HEK293 (cell line): ENCODE measurements at regions not wholly inside any gene's neighbourhood (a gene's known extent, or its start where the extent isn't known, plus 50 kb on each side); places are given as distances from the start of the nearest gene placed in this dataset.

Source experiments
- CTCF ChIA-PET: fragments of 350-600 bp; formaldehyde crosslinking; extraction: SDS; loops from one replicate; lab custom pipeline; 2021; ENCODE audit warnings: antibody characterized with exemption; lab: Yijun Ruan, JAX
- POLR2A ChIA-PET: fragments of 300-600 bp; formaldehyde crosslinking; extraction: SDS; loops from one replicate; lab custom pipeline; 2020; ENCODE audit warnings: antibody characterized with exemption, inconsistent platforms; lab: Yijun Ruan, JAX
- H3K27ac ChIP-seq: fragments of 200-500 bp; sonication (Bioruptor generic); 2 replicates; pipeline ENCODE4 v1.5.1; 2014; ENCODE audit warnings: low read depth, low read length, control low read depth, inconsistent platforms; ENCODE audit errors: extremely low read depth
- H3K36me3 ChIP-seq, 2 experiments: fragments of 200-500 bp in 1 of 2; sonication (Bioruptor generic) in 1 of 2; 1 replicate in 1 of 2; 2 replicates in 1 of 2; pipeline ENCODE4 v1.5.1; 2014 to 2017; ENCODE audit warnings: inconsistent platforms in 2 of 2, low read length in 2 of 2; ENCODE audit not compliant: control insufficient read depth in 2 of 2, insufficient read depth in 1 of 2
- H3K4me1 ChIP-seq: fragments of 200-500 bp; sonication (Bioruptor generic); 2 replicates; pipeline ENCODE4 v1.5.1; 2014; ENCODE audit warnings: mild to moderate bottlenecking, low read length, inconsistent platforms; ENCODE audit not compliant: control insufficient read depth, insufficient read depth
- H3K4me3 ChIP-seq: 2 replicates; pipeline ENCODE4 v1.5.1; 2011; ENCODE audit warnings: low read depth, mild to moderate bottlenecking, control low read depth, low read length, moderate library complexity
- H3K9me3 ChIP-seq: fragments of 200-500 bp; sonication (Bioruptor generic); 2 replicates; pipeline ENCODE4 v1.5.1; 2014; ENCODE audit warnings: low read depth, low read length, inconsistent platforms; ENCODE audit not compliant: control insufficient read depth, insufficient read depth
- SALL2 ChIP-seq: fragments of 450-650 bp; formaldehyde crosslinking; IDR thresholded peaks from 2 replicates; pipeline ENCODE4 v1.5.0; 2017; ENCODE audit warnings: missing biosample characterization, mild to moderate bottlenecking, missing genetic modification characterization, borderline replicate concordance
- ZBTB26 ChIP-seq: fragments of 450-650 bp; formaldehyde crosslinking; optimal IDR thresholded peaks from 2 replicates; pipeline ENCODE3; 2016; ENCODE audit warnings: missing biosample characterization, mild to moderate bottlenecking, missing genetic modification characterization
- ZBTB48 ChIP-seq: fragments of 450-650 bp; formaldehyde crosslinking; IDR thresholded peaks from 2 replicates; pipeline ENCODE4 v1.5.1; 2016; ENCODE audit warnings: missing biosample characterization, missing genetic modification characterization
- ZNF132 ChIP-seq: fragments of 450-650 bp; formaldehyde crosslinking; IDR thresholded peaks from 2 replicates; pipeline ENCODE4 v1.5.1; 2017; ENCODE audit warnings: missing biosample characterization, missing genetic modification characterization, borderline replicate concordance
- ZNF157 ChIP-seq: fragments of 450-650 bp; formaldehyde crosslinking; IDR thresholded peaks from 2 replicates; pipeline ENCODE4 v1.5.1; 2016; ENCODE audit warnings: missing biosample characterization, missing genetic modification characterization
- ZNF266 ChIP-seq: fragments of 450-650 bp; formaldehyde crosslinking; IDR thresholded peaks from 2 replicates; pipeline ENCODE4 v1.5.1; 2016; ENCODE audit warnings: missing biosample characterization, missing genetic modification characterization, low read depth
- ZNF292 ChIP-seq: fragments of 450-650 bp; formaldehyde crosslinking; IDR thresholded peaks from 2 replicates; pipeline ENCODE4 v1.5.1; 2016; ENCODE audit warnings: low read depth, missing biosample characterization, missing genetic modification characterization, borderline replicate concordance
- ZNF366 ChIP-seq: fragments of 450-650 bp; formaldehyde crosslinking; conservative IDR thresholded peaks from 2 replicates; pipeline ENCODE4 v1.5.1; 2016; ENCODE audit warnings: missing biosample characterization, missing genetic modification characterization
- ZNF398 ChIP-seq: fragments of 450-650 bp; formaldehyde crosslinking; IDR thresholded peaks from 2 replicates; pipeline ENCODE4 v1.5.1; 2017; ENCODE audit warnings: missing biosample characterization, missing genetic modification characterization
- ZNF514 ChIP-seq: fragments of 450-650 bp; formaldehyde crosslinking; IDR thresholded peaks from 2 replicates; pipeline ENCODE4 v1.5.1; 2016; ENCODE audit warnings: missing biosample characterization, missing genetic modification characterization
- ZNF654 ChIP-seq: fragments of 450-650 bp; formaldehyde crosslinking; IDR thresholded peaks from 2 replicates; pipeline ENCODE4 v1.5.1; 2016; ENCODE audit warnings: low read depth, missing biosample characterization, missing genetic modification characterization
- ZNF692 ChIP-seq: fragments of 450-650 bp; formaldehyde crosslinking; IDR thresholded peaks from 2 replicates; pipeline ENCODE4 v1.5.1; 2016; ENCODE audit warnings: missing biosample characterization, missing genetic modification characterization
- ZNF776 ChIP-seq: fragments of 450-650 bp; formaldehyde crosslinking; IDR thresholded peaks from 2 replicates; pipeline ENCODE4 v1.5.0; 2017; ENCODE audit warnings: missing biosample characterization, missing genetic modification characterization, borderline replicate concordance
- ZNF785 ChIP-seq: fragments of 450-650 bp; formaldehyde crosslinking; IDR thresholded peaks from 2 replicates; pipeline ENCODE4 v1.5.1; 2016; ENCODE audit warnings: missing biosample characterization, missing genetic modification characterization
- ZSCAN23 ChIP-seq: fragments of 450-650 bp; formaldehyde crosslinking; IDR thresholded peaks from 2 replicates; pipeline ENCODE4 v1.5.1; 2016; ENCODE audit warnings: missing biosample characterization, missing genetic modification characterization

GRCh38 chr15:70449311-70450141 is 313.8 kb downstream of the UACA start:
- Histone ChIP-seq H3K36me3 (no peaks in the 10 kb centered on the region), H3K9me3 (no peaks in the 10 kb centered on the region), H3K4me1 (peaks cover 6% of the 10 kb centered on the region; the same call in 1 of the 2 replicates), H3K27ac (no peak overlapping the region), H3K4me3 (no peak overlapping the region)
- ChIA-PET POLR2A (no interaction called here), CTCF (no interaction called here)
- TF ChIP-seq ZBTB26, result no peak
- peak; percentile 30; the same call in 1 of the 2 replicates for TF ChIP-seq ZNF157 (tag by site-specific recombination)
- TF ChIP-seq ZNF785 (tag by site-specific recombination), result peak; percentile 46; the same call in 1 of the 2 replicates
- TF ChIP-seq ZNF366, result peak; percentile 99
- 0 out of 2 replicates have a peak, but pooled peaks have one; percentile 6 for TF ChIP-seq ZNF398 (tag by site-specific recombination)
- no peak for TF ChIP-seq ZNF654 (tag by site-specific recombination)
- TF ChIP-seq ZNF514 (tag by site-specific recombination), result 0 out of 2 replicates have a peak, but pooled peaks have one; percentile 12
- TF ChIP-seq ZNF266 (tag by site-specific recombination), result peak; percentile 4; the same call in 1 of the 2 replicates
- TF ChIP-seq ZNF776 (tag by site-specific recombination), result 0 out of 2 replicates have a peak, but pooled peaks have one; percentile 57
- no peak for TF ChIP-seq ZSCAN23 (tag by site-specific recombination)
- TF ChIP-seq SALL2, result peak; percentile 12; the same call in 1 of the 2 replicates

GRCh38 chr15:70447928-70448698 is 315.2 kb downstream of the UACA start:
- peaks cover 6% of the 10 kb centered on the region; the same call in 1 of the 2 replicates for H3K4me1 ChIP-seq
- POLR2A ChIA-PET, result interaction anchor here (0.6 kb wide), 1 partner anchor 356 kb away, joined by 3 read pairs; no protein-coding TSS in a partner anchor
- TF ChIP-seq ZBTB48, result peak; percentile 38; the same call in 1 of the 2 replicates
- peak; percentile 37; the same call in 1 of the 2 replicates for TF ChIP-seq ZNF692 (tag by site-specific recombination)
- TF ChIP-seq ZBTB26, result peak; percentile 30
- no peak for TF ChIP-seq ZNF132 (tag by site-specific recombination)
- no peak for TF ChIP-seq ZNF292 (tag by site-specific recombination)
- TF ChIP-seq, all 188 proteins: peak for 3
- Histone ChIP-seq H3K27ac (0 out of 2 replicates have a peak overlapping the region, but pooled peaks have one; percentile 9), H3K9me3 (no peaks in the 10 kb centered on the region), H3K4me3 (no peak overlapping the region), H3K36me3 (no peaks in the 10 kb centered on the region)
- CTCF ChIA-PET, result interaction anchor here (0.7 to 1.2 kb wide), 2 partner anchors 40 to 111 kb away, joined by 3 read pairs; no protein-coding TSS in a partner anchor
